NCI-H748 (cell line): ENCODE measurements at regions not wholly inside any gene's neighbourhood (a gene's known extent, or its start where the extent isn't known, plus 50 kb on each side); places are given as distances from the start of the nearest gene placed in this dataset.

ENCODE experiments used
- DNase-seq: peaks from one replicate; lab custom pipeline; 2025; ENCODE audit not compliant: unreplicated experiment; lab: John Stamatoyannopoulos, UW

GRCh38 chr11:110797453-110797852 is 85.2 kb upstream of the ARHGAP20 start:
- no peak for DNase-seq

DNA sequence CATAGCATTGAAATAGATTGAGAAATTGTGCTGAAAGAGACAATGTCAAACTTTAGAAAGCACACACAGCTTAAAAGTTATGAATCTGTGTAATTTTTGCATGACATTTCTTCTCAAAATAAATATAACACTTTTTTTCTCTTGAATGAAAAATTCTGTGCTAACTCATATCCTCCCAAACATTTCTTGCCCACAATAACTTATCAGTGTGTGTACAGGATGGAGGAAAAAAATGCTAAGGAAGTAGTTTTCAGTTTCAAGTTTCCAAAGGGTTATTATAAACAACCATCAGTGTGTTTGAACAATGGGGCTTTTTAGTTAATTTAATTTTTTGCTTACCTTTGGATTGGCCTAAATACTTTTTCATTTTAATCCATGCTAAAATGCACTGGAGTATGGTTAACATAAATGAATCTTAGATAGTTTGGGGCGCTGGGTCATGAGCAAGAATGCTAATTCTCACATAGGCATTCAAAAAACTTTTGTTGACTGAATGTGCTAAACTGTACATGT is 82.9 kb upstream of the ARHGAP20 start:
- DNase-seq, result no peak

- no peak for DNase-seq
These were observed 81.3 kb upstream of the ARHGAP20 start for GRCh38 chr11:110793556-110793955.

DNA sequence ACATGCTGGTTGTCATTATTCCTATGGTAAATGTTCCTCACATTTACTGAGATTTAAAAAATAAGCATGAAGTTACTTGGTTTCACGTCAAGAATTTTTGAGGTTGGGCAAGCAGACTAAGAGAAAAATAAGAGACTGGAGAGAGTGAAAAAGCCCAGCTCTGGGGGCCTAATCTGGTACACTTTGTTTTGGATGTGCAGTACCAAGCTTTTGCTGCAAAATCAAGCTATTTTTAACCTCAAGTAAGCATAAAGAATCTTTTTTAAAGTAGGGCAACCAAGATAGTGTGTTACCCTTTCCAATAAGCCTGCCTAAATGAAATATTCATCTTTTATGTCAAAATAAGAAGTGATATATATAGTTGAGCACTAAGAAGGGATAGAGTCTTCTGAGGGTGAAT is 79.4 kb upstream of the ARHGAP20 start:
- DNase-seq, result no peak

DNA sequence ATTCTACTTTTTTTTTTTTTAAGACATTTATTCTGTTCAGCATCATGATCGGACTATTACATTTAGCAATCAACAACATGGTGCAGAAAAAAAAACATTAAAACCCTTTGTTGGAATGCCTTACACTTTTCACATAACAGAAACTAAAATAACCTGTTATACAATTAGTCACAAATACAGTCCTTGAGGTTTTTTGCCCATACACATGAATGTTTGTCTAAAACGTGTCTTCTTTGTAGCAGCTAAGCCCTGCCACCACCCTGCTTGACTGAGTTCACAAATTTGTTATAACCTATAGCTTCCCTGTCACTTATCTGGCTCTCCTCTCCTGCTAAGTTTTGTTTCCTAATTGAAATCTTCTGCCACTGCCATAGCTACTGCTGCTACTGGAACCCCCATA is 75.4 kb upstream of the ARHGAP20 start:
- no peak for DNase-seq

DNA sequence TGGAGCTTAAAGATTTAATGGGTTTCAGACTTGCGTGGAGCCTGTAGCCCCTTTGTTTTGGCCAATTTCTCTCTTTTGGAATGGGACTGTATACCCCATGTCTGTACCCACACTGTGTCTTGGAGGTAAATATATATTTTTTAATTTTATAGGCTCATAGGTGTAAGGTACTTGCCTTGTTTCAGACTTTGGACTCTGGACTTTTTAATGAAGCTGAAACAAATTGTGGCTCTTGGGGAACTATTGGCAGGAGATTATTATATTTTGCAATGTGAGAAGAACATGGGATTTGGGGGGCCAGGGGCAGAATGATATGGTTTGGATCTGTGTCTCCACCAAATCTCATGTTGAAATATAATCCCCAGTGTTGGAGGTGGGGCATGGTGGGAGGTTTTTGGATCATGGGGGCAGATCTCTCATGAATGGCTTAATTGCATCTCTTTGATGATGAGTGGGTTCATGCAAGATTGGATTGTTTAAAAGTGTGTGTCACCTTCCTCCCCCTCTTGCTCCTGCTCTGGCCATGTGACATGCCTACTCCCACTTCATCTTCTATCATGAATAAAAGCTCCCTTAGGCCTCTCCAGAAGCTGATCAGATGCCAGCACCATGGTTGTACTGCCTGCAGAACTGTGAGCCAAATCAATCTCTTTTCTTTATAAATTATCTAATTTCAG is 74.1 kb upstream of the ARHGAP20 start:
- no peak for DNase-seq

- DNase-seq, result no peak
These were observed 73.2 kb upstream of the ARHGAP20 start for GRCh38 chr11:110785398-110785797.

DNA sequence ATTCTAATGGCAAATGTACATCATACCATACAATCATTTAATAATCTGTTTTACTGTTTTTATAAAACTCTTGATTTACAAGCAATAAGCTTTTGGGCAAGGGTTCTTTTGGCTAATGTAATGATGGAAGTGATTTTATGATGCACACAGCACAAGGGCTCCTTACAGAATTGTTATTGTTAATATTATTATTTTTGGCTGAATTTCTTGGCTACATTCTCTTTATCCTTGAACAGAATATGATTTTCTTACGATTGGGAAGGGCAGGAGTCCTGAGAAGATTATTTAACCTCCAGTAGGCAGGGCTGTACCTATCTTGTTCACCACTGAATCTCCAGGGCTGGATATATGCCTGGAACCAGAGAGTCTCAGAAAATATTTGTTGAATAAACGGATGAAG is 70.4 kb upstream of the ARHGAP20 start:
- DNase-seq, result no peak

DNA sequence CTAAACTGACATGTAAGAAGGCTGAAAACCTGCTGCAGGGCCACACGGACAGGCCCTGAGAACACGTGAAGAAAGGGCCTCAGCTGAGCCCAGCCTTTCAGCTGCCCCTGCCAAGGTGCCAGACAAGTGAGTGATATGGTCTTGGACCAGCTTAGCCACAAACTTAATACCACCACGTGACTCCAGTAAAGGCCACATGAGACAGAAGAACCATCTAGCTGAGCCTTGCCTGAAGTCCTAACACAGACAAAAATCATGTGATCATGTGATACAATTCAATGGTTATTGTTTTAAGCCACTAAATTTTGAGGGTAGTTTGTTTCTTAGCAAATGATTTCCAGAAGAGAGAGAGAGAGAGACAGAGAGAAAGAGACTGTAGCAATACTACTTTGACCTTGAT is 66.9 kb upstream of the ARHGAP20 start:
- no peak for DNase-seq

DNA sequence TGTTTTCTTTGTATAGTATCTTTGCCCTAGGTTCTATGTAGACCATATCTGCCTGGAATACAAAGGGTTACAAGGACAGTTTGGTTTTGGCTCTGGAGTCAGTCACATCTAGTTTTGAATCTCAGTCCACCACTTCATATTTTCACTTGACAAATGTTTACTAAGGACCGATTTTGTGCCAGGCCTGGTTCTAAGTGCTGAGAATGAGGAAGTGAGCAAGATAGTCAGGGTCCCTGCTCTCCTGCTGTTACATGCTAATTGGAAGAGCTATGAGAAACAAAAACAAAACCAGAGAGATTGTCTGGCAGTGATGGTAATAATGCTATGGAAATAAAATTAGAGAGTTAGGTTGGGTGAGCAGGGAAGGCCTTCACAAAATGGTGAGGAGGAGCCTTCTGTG is 66.1 kb upstream of the ARHGAP20 start:
- DNase-seq, result no peak

- no peak for DNase-seq
These were observed 65.5 kb upstream of the ARHGAP20 start for GRCh38 chr11:110777775-110778174.

DNA sequence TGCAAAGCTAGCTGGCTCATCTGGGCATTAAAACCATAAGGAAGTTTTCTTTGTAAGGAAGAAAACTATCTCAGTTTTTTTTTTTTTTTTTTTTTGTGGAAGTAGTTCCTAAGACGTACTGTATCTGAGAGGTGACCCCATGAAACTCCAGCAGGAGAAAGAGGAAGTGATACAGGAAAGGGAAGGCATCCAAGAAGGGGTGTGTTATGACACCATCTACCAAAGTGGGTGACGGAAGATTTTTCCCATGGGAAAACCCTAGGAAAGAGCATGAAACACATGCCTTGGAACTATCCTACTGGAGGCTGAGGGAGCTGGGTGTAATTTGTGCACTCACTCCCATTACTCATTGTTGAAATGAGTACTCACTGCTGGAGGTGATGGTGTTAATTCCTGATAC is 63.8 kb upstream of the ARHGAP20 start:
- DNase-seq, result no peak

GRCh38 chr11:110774138-110775014 is 62.1 kb upstream of the ARHGAP20 start:
- DNase-seq, result no peak

DNA sequence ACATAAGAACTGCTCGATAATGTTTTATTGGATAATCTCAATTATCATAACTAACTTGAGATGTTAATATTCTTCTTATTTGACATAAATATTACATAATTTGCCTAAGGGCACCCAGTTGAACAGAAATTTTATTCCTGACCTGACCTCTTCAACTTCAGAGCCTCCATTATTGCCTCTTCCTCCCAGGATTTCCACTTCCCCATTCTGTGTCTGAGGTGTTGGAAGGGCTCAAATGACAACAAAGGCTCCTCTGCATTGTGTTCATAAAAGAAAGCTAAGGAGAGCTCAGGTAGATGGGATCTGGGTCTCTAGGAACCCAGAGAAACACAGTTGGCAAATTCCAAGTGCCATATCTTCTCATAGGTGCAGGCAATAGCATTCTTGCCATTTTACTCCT is 61.2 kb upstream of the ARHGAP20 start:
- no peak for DNase-seq

GRCh38 chr11:110772863-110773262 is 60.6 kb upstream of the ARHGAP20 start:
- DNase-seq, result no peak

DNA sequence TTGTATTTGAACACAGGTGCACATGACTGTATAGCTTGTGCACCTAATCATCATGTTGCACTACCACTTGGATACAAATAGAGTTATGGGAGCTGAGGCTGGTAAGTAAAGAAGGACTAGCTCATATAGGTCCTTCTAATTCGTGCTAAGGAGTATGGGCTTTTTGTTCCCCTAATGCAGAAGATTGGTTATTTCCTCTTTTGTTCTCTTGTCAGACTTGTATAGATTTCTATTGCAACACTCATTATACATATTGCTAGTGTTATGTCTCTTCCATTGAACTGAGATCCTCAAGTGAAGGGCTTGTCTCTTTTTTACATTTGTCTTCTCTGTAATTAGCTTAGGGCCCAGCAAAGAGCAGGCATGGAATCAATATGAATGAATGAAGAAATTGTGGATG is 54.1 kb upstream of the ARHGAP20 start:
- DNase-seq, result no peak

DNA sequence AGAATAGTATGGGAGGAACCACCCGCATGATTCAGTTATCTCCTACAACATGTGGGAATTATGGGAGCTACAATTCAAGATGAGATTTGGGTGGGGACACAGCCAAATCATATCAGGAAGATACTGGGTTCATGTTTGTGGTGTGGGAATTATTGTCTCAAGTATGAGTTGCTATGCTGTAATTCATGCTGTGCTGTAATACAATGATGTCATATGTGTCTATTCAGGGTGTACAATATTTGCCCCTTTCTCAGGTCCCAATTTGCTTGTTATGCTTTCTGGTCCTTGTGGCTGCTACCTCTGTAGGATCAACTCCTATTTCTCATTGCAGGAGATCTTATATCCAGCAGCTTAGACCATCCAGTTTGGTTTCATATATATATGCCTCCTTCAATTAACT is 52.2 kb upstream of the ARHGAP20 start:
- no peak for DNase-seq

GRCh38 chr11:110763249-110764011 is 51.2 kb upstream of the ARHGAP20 start:
- DNase-seq, result peak; percentile 2

- DNase-seq, result no peak
These were observed 50.4 kb upstream of the ARHGAP20 start for GRCh38 chr11:110762590-110762989.
